ENCODE measurements at regions not wholly inside any gene's neighbourhood (a gene's known extent, or its start where the extent isn't known, plus 50 kb on each side); places are given as distances from the start of the nearest gene placed in this dataset.
"Not testable (repeated sequence)": the region's sequence is repeated elsewhere in the genome, so short reads cannot be mapped to it uniquely, and the experiment has no call there.

DNA sequence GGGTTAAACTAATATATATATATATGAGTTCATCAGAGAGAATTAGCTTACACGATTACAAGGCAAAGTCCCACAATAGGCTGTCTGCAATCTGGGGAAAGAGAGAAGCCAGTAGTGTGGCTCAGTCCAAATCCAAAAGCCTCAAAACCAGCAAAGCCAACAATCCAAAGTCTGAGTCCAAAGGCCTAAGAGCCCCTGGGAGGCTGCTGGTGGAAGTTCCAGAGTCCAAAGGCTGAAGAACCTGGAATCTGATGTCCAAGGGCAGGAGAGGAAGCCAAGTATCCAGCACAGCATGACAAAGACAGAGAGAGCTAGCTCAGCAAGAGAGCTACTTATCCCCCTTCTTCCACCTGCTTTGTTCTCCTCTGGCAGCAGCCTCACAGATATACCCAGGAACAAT is 274.7 kb upstream of the ID4 start:
- no peak for DNase-seq

DNA sequence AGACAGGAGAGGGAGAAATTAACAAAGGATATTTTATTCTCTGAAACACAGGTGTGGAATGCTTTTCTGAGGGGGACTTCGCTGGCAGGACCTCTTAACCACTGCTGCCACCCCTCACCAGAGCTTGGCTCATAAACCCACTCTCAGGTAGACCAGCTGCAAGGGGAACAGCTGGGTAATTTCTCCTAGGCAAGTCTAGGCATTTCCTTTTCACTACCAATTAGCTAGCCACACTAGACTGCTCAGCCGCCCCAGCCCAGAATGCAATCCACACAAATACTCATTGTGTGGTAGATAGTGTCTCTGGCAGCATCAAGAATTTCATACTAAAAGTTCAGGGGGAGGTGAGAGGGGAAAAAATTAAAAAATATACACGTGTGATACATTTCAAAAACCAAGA is 267.6 kb upstream of the ID4 start:
- DNase-seq, result no peak

DNA sequence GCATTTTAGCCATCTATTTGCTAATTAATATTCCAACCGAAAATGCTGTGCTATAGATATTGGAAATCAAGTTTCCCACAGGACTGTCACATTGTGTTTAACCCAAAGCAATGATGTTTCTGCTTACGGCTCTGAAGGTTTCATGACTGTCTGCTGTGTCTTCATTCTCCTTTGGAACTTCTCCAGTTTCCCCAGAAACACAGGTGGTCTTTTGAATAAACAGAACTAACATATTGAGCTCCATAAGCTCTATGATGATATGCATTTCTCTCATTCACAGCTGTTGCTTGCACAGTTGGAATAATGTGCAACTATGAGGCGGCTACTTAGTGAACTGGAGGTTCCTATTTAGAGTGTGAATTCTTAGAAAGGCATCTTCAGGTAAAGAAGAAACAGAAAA is 266.0 kb upstream of the ID4 start:
- DNase-seq, result no peak

DNA sequence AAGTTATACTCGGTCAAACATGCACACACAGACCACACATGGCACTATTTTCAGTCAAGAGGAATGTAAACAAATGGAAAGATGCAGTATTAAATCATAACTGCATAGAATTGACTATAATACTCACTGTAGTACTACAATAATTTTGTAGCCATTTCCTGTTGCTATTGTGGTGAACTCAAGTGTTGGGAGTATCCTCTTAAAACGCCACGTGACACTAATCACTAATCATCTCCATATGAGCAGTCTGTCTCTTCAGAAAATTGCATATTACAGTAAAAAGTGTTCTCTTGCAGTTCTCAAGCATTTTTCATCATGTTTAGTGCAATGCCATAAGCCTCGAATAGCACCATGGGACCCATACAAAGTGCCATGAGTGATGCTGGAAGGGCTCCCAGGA is 258.7 kb upstream of the ID4 start:
- no peak for DNase-seq

DNA sequence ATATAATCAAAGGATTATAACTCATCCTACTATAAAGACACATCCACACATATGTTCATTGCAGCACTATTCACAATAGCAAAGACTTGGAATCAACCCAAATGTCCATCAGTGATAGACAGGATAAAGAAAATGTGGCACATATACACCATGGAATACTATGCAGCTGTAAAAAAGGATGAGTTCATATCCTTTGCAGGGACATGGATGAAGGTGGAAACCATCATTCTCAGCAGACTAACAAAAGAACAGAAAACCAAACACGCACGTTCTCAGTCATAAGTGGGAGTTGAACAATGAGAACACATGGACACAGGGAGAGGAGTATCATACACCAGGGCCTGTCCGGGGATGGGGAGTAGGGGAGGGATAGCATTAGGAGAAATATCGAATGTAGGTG is 253.0 kb upstream of the ID4 start:
- DNase-seq, result not testable (repeated sequence)

DNA sequence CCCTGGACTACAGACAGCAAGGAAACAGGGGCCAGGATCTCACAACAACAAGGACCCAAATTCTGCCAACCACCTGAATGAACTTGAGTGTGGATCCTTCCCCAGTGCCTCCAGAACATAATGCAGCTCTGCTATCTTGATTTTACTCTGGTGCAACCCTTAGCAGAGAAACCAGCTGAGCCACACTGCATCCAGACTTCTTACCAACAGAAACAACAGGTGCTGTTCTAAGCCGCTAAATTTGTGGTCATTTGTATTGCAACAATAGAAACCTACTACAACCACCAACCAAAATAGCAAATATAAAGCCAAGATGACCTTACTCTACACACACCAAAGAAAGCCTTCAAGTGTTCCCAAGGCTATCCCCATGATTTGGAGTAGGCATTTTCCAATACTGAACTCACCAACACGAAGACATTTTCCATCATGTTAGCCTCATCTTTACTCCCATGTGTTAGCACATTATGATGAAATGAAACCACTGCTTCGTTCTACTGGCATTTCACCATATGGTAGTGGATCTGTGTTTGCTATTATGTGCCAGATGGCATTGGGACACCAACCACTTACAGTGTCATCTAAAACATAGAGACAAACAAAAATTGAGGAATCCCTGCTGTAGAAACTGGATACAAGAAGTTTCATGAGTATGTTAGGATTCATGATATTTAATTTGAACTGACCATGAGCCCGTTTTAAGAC is 249.8 kb upstream of the ID4 start:
- DNase-seq, result no peak

DNA sequence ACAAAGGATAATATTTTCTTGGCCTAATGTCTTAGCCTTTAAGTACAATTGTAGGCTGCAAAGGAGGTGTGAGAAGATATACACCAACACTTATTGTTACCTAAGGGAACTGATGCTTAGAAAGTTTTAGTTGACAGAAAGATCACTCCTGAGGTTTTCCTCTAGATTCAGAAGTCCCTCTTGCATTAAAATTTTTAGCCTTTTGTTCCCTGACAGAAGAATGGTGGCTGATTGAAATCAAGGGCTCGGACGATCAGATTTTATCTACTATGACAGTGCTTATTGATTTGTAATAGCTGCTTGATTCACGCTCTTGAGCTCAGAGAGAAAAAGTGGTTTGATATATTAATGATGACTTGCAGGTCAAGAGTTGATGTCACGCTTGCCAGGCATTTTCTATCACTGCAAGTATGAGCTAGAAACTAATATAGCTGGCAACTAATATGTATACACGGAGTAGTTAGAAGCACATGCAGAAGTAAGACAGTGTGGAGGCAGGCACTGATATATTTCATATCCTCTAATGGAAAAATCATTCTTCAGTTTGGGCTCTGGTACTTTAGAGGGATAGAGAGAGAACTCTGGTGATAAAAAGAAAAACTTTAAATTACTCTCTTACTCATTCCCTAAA is 246.6 kb upstream of the ID4 start:
- DNase-seq, result no peak

DNA sequence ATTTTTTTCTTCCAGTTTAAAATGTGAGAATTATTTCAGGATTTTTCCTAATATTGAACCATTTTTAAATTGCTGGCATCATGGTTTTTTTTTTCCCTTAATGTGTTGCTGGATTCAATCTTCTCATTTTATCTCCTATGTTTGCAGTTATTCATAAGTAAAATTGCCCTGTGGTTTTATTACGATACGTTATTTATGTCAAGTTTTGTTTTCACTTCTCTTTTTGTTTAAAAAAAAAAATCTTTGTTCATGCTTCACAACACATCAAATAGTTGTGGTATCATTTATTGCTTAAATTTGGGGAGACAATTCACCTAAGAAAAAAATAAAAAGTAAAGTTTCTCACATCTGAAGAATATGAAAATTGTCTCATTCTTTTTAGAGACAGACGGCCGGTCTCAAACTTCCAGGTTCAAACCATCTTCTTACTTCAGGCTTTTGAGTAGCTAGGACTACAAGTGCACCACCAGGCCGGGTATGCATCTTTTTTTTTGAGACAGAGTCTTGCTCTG is 239.3 kb upstream of the ID4 start:
- DNase-seq, result no peak

DNA sequence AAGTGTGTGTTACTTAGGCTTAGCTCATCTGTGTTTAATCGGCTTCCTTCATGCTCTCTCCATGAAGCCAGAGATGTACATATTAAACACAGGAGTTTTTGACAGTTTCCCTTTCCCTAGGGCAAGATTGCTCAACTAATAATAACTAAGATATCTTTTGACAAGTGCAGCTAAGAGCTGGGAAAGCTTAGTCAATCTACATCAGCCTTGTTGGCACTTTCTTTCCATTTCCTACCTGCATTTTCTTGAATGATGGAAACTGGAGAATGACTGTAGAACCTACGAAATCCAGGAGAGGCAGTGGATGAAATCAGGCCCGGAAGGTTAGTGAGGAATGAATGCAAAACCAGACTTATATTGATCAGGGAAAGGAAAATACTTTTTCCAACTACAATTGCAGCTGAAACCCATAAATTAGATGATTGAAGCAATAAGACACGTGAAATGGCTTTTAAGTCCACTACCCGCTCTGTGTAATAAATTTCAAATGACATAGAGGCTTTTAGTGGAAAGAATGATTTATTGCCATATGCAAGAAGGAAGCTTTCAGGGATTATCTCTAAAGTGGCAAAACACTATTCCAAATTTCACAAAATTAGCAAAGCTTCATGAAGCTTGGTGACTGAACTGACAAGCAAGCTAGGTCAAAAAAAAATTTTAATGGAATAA is 237.2 kb upstream of the ID4 start:
- DNase-seq, result no peak

DNA sequence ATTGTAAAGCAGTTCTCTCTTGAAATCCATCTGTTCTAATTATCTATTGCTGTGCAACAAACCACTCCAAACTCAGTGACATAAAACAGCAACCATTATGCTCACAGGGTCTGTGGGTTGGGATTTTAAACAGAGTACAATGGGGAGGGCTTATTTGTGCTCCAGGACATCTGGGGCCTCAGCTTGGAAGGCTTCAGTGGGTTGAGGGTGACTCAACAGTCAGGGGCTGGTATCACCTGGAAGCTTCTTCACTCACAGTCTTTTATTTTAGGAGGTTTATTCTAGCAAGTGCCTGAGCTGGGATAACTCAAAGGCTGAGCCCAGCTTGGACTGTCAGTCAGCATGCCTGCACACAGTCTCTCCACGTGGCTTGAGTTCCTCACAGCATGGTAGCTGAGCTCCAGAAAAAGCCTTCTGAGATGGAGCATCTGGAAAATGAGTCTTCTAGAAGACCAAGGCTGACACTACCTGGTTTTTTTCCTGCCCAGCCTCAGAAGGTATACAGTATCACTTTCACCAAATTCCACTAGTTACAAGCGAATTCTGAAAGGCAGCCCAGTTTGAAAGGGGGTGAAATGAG is 234.6 kb upstream of the ID4 start:
- DNase-seq, result no peak

DNA sequence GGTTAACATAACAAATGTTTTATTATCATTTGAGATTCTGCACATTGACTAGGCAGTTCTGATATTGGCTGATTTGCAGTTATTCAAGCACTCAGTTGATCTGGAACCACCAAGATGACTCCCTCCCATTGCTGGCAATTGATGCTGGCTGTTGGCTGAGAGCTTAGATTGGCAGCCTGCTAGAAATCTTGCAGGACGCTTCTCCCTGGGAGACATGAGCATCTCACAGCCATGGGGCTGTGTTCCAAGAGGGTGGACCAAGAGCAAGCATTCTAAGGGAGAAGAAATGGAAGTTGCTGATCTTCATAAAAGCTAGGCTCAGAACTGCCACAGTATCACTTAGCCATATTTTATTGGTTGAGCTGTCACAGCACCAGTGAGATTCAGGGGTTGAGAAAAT is 233.4 kb upstream of the ID4 start:
- DNase-seq, result no peak

DNA sequence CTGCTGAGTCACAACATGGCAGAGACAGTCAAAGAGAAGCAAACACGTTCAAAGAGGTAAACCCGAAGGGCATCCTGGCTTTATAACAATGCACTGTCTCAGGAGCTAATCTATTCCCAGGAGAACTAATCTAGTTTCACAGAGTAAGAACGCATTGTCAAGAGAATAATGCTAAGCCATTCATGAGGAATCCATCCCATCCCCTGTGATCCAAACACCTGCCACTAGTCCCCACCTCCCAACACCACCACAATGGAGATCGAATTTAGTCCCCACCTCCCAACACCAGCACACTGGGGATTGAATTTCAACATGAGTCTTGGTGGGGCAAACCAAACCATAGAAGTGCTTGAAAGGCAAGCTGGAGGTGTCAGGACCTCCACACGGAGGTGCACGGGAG is 231.5 kb upstream of the ID4 start:
- no peak for DNase-seq

DNA sequence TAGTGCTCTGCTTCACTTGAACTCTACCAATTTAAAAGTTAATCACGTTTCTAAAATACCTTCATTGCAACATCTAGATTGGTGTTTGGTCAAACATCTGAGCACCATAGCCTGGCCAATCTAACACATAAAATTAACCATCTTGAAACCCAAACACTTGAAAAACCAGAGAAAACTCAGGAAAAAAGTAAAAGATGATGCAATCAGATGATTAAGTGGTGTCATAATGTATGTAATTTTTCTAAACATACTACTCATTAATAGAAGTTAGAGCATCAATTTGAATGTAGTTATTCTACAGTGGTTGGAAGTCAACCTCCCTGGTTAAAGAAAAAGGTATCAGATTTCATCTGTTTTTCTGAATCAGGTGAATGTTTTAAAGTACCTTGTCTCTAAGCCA is 228.6 kb upstream of the ID4 start:
- DNase-seq, result no peak

DNA sequence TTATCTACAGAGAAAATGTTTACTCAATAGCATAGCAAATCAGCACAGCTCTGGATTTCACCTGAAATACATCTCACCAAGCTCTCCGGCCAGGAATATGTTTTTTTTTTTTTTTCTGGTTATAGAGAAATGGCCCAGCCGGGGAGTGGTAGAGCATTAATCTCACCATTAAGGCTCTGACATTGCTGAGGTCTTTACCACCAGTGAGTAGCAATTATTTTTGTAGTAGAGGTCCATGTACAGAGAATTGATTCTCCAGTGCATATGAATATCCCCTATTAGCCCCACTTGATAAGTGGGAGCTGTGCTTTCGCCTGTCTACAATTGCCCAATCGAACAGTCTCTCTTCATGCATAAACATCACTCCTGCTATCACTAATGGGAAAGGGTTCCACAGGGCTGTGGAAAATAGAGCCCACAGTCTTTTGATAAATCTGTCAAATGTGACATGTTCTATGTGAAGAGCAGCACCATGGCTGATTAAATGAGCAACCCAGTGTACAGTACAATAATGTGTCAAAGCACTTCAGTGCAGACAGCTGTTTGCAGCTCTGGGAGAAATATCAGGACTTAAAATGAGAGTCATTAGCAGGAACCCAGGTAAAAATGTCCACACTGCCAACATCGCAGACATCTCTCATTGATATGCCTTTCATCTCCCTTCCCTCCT is 227.1 kb upstream of the ID4 start:
- no peak for DNase-seq

DNA sequence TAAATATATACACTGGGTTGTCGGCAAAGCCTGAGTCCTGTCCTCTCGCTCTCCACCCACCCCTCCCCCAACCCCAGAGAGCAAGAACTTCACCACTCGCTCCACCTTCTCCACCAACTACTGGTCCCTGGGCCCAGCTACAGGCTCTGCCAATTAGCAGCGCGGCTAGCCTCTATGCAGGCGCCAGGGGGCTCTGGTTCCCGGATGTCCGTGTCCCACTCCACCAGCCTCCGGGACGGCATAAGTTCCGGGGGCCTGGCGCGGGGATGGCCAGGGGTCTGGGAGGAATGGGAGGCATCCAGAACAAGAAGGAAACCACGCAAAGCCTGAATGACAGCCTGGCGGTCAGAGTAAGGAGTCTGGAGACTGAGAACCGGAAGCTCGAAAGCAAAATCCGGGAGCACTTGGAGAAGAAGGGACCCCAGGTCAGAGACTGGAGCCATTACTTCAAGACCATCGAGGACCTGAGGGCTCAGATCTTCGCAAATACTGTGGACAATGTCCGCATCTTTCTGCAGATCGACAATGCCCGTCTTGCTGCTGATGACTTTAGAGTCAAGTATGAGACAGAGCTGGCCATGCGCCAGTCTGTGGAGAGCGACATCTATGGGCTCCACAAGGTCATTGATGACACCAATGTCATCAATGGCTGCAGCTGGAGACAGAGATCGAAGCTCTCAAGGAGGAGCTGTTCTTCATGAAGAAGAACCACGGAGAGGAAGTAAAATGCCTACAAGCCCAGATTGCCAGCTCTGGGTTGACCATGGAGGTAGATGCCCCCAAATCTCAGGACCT is 224.3 kb upstream of the ID4 start:
- DNase-seq, result not testable (repeated sequence)

DNA sequence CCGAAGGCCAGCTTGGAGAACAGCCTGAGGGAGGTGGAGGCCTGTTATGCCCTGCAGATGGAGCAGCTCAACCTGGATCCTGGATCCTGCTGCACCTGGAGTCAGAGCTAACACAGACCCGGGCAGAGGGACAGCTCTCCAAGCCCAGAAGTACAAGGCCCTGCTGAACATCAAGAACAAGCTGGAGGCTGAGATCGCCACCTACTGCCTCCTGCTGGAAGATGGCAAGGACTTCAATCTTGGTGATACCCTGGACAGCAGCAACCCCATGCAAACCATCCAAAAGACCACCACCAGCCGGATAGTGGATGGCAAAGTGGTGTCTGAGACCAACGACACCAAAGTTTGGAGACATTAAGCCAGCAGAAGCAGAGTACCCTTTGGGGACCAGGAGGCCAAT is 223.5 kb upstream of the ID4 start:
- no peak for DNase-seq

DNA sequence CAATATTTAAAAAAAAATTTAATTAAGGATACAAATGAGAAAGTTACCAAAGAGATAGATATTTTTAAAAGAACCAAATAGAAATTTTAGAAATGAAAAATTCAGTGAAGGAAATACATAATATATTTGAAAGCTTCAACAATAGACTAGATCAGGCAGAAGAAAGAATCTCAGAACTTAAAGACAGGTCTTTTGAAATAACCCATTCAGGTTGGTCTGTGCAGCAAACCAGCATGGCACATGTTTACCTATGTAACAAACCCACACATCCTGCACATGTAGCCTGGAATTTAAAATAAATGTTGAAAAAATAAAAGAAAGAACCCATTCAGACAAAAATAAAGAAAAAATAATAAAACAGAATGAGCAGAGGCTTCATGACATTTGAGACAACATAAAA is 221.1 kb upstream of the ID4 start:
- no peak for DNase-seq

DNA sequence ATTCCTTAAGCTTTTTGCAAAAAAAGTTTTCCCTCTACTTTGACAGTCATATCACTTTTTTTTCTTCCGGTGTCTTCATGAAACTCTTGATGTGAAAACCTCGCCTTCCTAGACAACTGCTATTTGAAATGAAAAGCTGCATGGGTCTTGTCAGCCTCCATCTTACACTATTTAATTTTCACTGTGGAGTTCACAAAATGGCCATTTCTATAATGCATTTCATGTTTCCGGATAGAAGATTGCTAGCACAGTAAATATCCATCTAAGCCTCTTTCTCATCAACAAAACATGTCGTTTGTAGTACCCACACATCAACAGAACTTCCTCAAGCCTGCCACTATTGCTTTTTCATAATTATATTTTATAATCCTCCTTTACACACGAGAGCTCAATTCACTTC is 204.9 kb upstream of the ID4 start:
- DNase-seq, result no peak

DNA sequence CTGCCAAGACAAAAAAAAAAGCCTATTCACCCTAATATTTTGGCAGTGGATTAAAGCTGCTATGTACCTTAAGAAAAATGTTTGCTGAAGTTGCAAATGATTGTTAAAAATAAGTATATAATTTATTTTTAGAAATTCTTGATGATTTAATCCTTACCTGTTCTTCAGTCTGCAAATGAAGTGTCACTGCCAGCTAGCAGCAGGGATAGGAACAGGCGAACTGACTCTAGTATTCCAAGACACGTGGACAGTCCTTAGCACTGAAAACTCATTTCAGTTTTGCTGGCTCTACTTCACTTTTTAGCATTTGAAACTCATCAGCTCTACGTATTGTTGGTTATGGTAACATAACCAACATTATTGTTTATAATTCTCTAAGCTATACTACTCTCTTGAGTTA is 204.4 kb upstream of the ID4 start:
- no peak for DNase-seq

DNA sequence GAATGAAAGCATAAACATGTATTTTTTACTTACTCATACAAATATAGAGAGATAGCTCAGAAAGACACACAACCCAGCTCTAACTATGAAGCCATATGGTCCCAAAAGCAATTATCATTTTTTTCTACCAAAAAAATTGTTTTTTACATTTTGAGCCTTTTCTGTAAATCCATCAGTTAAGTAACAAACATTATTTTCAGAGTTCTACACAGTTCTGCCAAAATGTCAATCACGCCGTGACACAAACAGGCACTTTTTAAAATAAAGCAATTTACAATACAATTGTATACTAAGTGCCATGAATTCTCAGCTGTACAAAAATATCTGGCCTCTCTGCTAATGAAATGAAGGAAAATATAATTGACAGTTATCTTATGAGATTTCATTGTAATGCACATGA is 201.4 kb upstream of the ID4 start:
- DNase-seq, result no peak

DNA sequence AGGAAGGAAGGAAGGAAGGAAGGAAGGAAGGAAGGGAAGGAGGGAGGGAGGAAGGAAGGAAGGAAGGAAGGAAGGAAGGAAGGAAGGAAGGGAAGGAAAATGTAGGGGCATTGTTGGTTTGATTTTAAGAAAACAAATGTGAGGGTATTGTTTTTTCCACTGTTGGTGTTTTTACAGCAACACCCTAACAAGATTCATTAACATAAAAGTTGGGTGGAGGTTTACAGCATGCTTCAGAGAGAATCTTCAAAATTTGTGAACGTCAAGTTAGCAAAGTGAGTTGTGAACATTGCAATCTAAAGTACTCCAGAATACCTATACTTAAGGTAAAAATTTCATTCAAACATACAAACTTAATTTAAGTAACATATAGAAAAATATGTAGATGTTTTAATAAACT is 200.2 kb upstream of the ID4 start:
- DNase-seq, result no peak

DNA sequence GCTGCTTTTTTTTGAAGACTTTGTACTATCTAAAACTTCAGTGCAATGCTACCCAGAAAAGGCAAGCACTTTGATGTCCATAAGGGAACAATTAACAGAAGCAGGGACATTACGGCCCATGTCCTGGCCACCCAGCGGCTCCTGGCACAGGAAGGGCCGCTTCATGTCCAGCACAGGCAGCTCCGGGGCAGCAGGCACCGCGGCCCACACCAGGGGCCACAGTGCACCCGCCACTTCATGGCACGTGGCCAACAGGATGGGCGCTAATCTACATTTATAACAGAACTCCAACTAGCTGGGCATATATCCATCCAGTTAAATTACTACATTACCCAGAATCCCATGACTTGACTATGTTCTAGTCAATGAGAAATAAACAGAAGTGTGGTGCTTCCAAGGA is 198.2 kb upstream of the ID4 start:
- no peak for DNase-seq

DNA sequence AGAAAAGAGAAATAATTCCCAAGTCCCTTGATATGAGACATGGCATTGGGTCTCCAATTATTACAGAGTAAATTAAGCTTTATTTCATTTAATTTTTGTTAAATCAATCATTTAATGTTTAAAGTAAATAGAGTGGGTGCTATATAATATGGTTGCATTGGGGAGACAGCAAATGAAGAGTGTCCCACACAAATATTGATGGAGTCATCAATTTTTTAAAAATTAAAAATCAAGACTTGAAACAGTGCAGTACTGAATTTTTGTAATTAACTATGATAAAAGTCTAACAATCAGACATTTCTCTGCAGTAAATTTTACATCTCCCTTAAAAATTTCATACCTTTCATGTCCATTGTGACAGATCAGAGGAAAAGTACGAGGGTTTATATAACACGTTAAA is 193.9 kb upstream of the ID4 start:
- DNase-seq, result no peak

All from activated gamma-delta T cell treated with Interleukin-2 at 50 U/mL for 16 hours (primary cell).